MCF 10A (cell line): ENCODE measurements at regions not wholly inside any gene's neighbourhood (a gene's known extent, or its start where the extent isn't known, plus 50 kb on each side); places are given as distances from the start of the nearest gene placed in this dataset.
A peak's percentile ranks its signal among the peaks of the same experiment; 100 is the strongest.

Experiments used
- BruUV-seq: library from RNA; stranded (reverse); fragments of 400-500 nt; replicated peaks from 2 replicates; lab custom pipeline; 2021; lab: Mats Ljungman, UMichigan
- CTCF ChIA-PET: fragments of 300-600 bp; sonication (Branson Sonifier 250); formaldehyde crosslinking; extraction: SDS; loops from one replicate; lab custom pipeline; 2021; ENCODE audit warnings: antibody characterized with exemption, inconsistent platforms; lab: Yijun Ruan, JAX
- POLR2A ChIA-PET: fragments of 300-600, 350-650 bp; sonication (Branson Sonifier 250); formaldehyde crosslinking; extraction: SDS; loops from one replicate; lab custom pipeline; 2020; ENCODE audit warnings: antibody characterized with exemption, inconsistent platforms; lab: Yijun Ruan, JAX
- DNase-seq: peaks from one replicate; pipeline ENCODE4 v3.0.0-alpha.2; 2018; ENCODE audit not compliant: unreplicated experiment
- H3K27ac Mint-ChIP-seq: one replicate; pipeline ENCODE4 v1.8.0; 2022; ENCODE audit warnings: mild to moderate bottlenecking, low read depth, mixed read lengths; ENCODE audit not compliant: unreplicated experiment
- H3K27me3 Mint-ChIP-seq: one replicate; pipeline ENCODE4 v1.8.0; 2022; ENCODE audit warnings: mixed read lengths; ENCODE audit not compliant: insufficient read depth, unreplicated experiment
- H3K36me3 Mint-ChIP-seq: one replicate; pipeline ENCODE4 v1.8.0; 2022; ENCODE audit warnings: mild to moderate bottlenecking, moderate library complexity, mixed read lengths; ENCODE audit not compliant: insufficient read depth, unreplicated experiment
- H3K4me1 Mint-ChIP-seq: one replicate; pipeline ENCODE4 v1.8.0; 2022; ENCODE audit warnings: mixed read lengths; ENCODE audit not compliant: insufficient read depth, unreplicated experiment
- H3K4me3 Mint-ChIP-seq: one replicate; pipeline ENCODE4 v1.8.0; 2022; ENCODE audit warnings: mild to moderate bottlenecking, moderate library complexity, mixed read lengths; ENCODE audit not compliant: unreplicated experiment
- H3K9me3 Mint-ChIP-seq: one replicate; pipeline ENCODE4 v1.8.0; 2022; ENCODE audit warnings: mixed read lengths; ENCODE audit not compliant: unreplicated experiment
- CTCF ChIP-seq: fragments of 200-600 bp; IDR thresholded peaks from one replicate; pipeline ENCODE4 v1.8.0; 2022; ENCODE audit warnings: antibody characterized with exemption, mild to moderate bottlenecking; ENCODE audit not compliant: unreplicated experiment
- intact Hi-C: fragments of 100-400 bp; cut with micrococcal nuclease; formaldehyde crosslinking; loops from 2 replicates; pipeline ENCODE4 v1.14.1; 2022

- POLR2A ChIA-PET = no interaction called here
- Mint-ChIP-seq H3K4me3 (no peak overlapping the region), H3K4me1 (no peaks in the 10 kb centered on the region), H3K9me3 (peaks cover 8% of the 10 kb centered on the region), H3K36me3 (no peaks in the 10 kb centered on the region), H3K27me3 (no peaks in the 10 kb centered on the region), H3K27ac (no peak overlapping the region)
- no peak for TF ChIP-seq CTCF
- no peak for DNase-seq
- CTCF ChIA-PET = interaction anchor here (0.7 kb wide), 1 partner anchor 13 kb away, joined by 3 read pairs; no protein-coding TSS in a partner anchor
- BruUV-seq = no TSS peak
- intact Hi-C loops = no loop called here
These were observed 169.8 kb upstream of the GRAMD2B start for GRCh38 chr5:126253406-126253805.

DNA sequence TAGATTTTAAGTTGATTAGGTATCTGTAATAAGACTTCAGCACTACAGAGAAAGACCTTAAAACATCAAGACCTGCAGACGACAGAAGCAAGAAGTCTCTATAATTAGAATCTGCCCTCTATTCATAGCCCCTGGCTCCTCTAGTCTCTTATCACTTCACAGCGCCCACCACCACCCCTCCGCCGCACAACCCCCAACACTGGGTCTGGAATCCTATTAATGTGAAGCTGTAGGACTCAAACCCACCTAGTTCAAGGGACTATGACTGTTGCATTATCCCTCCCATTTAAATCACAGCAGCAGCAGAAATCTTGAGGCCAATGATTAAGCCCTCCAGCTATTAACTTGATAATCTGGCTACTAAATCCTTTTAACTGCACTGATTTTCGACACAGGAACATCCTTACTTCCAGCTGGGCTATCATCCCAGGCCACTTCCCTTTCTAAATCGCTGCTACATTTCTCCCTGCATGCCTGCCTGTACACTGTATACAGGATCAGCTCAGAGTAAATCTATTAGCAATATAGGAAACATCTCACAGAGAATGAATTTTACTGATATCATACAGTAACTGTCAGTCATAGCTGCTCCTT, 159.5 kb upstream of the GRAMD2B start:
- Mint-ChIP-seq H3K4me3 (no peak overlapping the region), H3K27me3 (no peaks in the 10 kb centered on the region), H3K9me3 (no peaks in the 10 kb centered on the region), H3K4me1 (no peaks in the 10 kb centered on the region), H3K27ac (no peak overlapping the region), H3K36me3 (no peaks in the 10 kb centered on the region)
- ChIA-PET CTCF (interaction anchor here (0.6 to 0.8 kb wide), 3 partner anchors 9 to 86 kb away, joined by 3 to 4 read pairs (median 4); no protein-coding TSS in a partner anchor), POLR2A (interaction anchor here (0.9 kb wide), 1 partner anchor 253 kb away, joined by 3 read pairs; no protein-coding TSS in a partner anchor)
- no TSS peak for BruUV-seq
- no peak for DNase-seq
- no peak for TF ChIP-seq CTCF
- intact Hi-C loops = no loop called here

DNA sequence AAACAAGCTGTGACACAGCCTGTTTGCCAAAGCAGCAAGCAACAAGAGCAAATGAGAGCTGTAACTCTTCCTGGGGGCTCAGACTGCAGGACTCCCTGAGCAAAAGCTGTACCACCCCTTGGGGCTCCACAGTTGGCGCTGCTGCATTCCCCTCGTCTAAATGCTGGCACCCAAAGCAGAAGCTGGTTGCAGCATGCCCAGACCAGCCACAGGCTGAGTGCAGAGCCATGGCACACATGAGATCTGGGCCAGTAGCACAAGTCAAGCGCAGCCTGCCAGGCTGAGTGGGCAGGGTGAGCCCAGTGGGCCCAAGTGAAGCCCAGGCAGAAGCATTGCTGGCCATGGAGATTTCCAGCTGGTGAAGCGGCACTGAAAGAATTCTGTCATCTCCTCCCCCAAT, 157.3 kb upstream of the GRAMD2B start:
- no peak overlapping the region for H3K4me3 Mint-ChIP-seq
- BruUV-seq = no TSS peak
- H3K27me3 Mint-ChIP-seq = no peaks in the 10 kb centered on the region
- H3K27ac Mint-ChIP-seq = no peak overlapping the region
- no peak for DNase-seq
- CTCF ChIA-PET = interaction anchor here (0.6 to 0.7 kb wide), 2 partner anchors 12 to 1719 kb away, joined by 3 read pairs; no protein-coding TSS in a partner anchor
- TF ChIP-seq CTCF = no peak
- POLR2A ChIA-PET = no interaction called here
- no peaks in the 10 kb centered on the region for H3K36me3 Mint-ChIP-seq
- H3K9me3 Mint-ChIP-seq = no peaks in the 10 kb centered on the region
- H3K4me1 Mint-ChIP-seq = no peaks in the 10 kb centered on the region
- intact Hi-C loops = no loop called here

- BruUV-seq = no TSS peak
- POLR2A ChIA-PET = no interaction called here
These were observed 155.8 kb upstream of the GRAMD2B start for GRCh38 chr5:126267438-126267837.

More at GRCh38 chr5:126267438-126267837, 155.8 kb upstream of the GRAMD2B start:
- Mint-ChIP-seq H3K4me1 (no peaks in the 10 kb centered on the region), H3K4me3 (no peak overlapping the region), H3K36me3 (no peaks in the 10 kb centered on the region), H3K27me3 (no peaks in the 10 kb centered on the region), H3K9me3 (no peaks in the 10 kb centered on the region), H3K27ac (no peak overlapping the region)
- CTCF ChIA-PET = no interaction called here
- intact Hi-C loops = no loop called here
- no peak for TF ChIP-seq CTCF
- DNase-seq = peak; percentile 31
